Thymus (tissue), 11 donors: ENCODE measurements at regions not wholly inside any gene's neighbourhood (a gene's known extent, or its start where the extent isn't known, plus 50 kb on each side); places are given as distances from the start of the nearest gene placed in this dataset.

Experiments
- DNase-seq, 9 donors: peaks; one replicate each; pipeline ENCODE4 v3.0.0-alpha.2; 2013; ENCODE audit warnings: low spot score in 9 of 9, low read depth in 6 of 9, missing footprints in 1 of 9
- H3K27ac ChIP-seq, 2 donors: one replicate each; pipeline ENCODE4 v1.5.1; 2013; ENCODE audit warnings: control low read depth in 1 of 2, low read depth in 1 of 2, low read length in 1 of 2, mild to moderate bottlenecking in 1 of 2, moderate library complexity in 1 of 2
- H3K27me3 ChIP-seq, 2 donors: one replicate each; pipeline ENCODE4 v1.5.1; 2013; ENCODE audit warnings: low read length in 1 of 2; ENCODE audit not compliant: control insufficient read depth in 2 of 2, insufficient read depth in 1 of 2
- H3K36me3 ChIP-seq, 2 donors: one replicate each; pipeline ENCODE4 v1.5.1; 2013; ENCODE audit warnings: low read length in 1 of 2, mild to moderate bottlenecking in 1 of 2, moderate library complexity in 1 of 2; ENCODE audit not compliant: control insufficient read depth in 2 of 2, insufficient read depth in 2 of 2
- H3K4me1 ChIP-seq, 2 donors: one replicate each; pipeline ENCODE4 v1.5.1; 2013; ENCODE audit warnings: low read length in 2 of 2; ENCODE audit not compliant: control insufficient read depth in 2 of 2, insufficient read depth in 2 of 2
- H3K4me3 ChIP-seq, 2 donors: one replicate each; pipeline ENCODE4 v1.5.1; 2013; ENCODE audit warnings: low read length in 2 of 2, control low read depth in 1 of 2, mild to moderate bottlenecking in 1 of 2
- H3K9me3 ChIP-seq, 2 donors: one replicate each; pipeline ENCODE4 v1.5.1; 2013; ENCODE audit warnings: low read length in 1 of 2, mild to moderate bottlenecking in 1 of 2; ENCODE audit not compliant: control insufficient read depth in 2 of 2, insufficient read depth in 1 of 2
- WGBS: extraction: QIAGEN DNeasy Blood & Tissue Kit; methylation state at CpG from one replicate; pipeline ENCODE4 v1.1.7; 2013; 5-methylcytosine and 5-hydroxymethylcytosine counted together
- donor health status: healthy.

- H3K27ac ChIP-seq, result no peak overlapping the region
- H3K4me1 ChIP-seq, result no peaks in the 10 kb centered on the region
- no peaks in the 10 kb centered on the region for H3K27me3 ChIP-seq
- 40% methylated on average over 3 of the region's 3 CpGs for WGBS
- no peaks in the 10 kb centered on the region for H3K36me3 ChIP-seq
- DNase-seq, result no peak
- H3K9me3 ChIP-seq, result no peaks in the 10 kb centered on the region
- H3K4me3 ChIP-seq, result no peak overlapping the region
Measured at GRCh38 chr9:19624519-19624918, 164.3 kb downstream of the SLC24A2 start.

GRCh38 chr9:19623941-19624340 is 164.9 kb downstream of the SLC24A2 start:
- H3K9me3 ChIP-seq, result no peaks in the 10 kb centered on the region
- no peaks in the 10 kb centered on the region for H3K36me3 ChIP-seq
- H3K4me1 ChIP-seq, result no peaks in the 10 kb centered on the region
- no peak overlapping the region for H3K27ac ChIP-seq
- WGBS, result 77% methylated on average over 4 of the region's 4 CpGs
- H3K27me3 ChIP-seq, result no peaks in the 10 kb centered on the region
- H3K4me3 ChIP-seq, result no peak overlapping the region
- no peak for DNase-seq

GRCh38 chr9:19620326-19620725 is 168.5 kb downstream of the SLC24A2 start:
- Histone ChIP-seq H3K4me3 (no peak overlapping the region), H3K9me3 (no peaks in the 10 kb centered on the region), H3K36me3 (no peaks in the 10 kb centered on the region), H3K27ac (no peak overlapping the region), H3K4me1 (no peaks in the 10 kb centered on the region), H3K27me3 (no peaks in the 10 kb centered on the region)
- DNase-seq, result no peak
- WGBS, result 45% methylated on average over 4 of the region's 4 CpGs

- no peak for DNase-seq
- no peak overlapping the region for H3K27ac ChIP-seq
- no peaks in the 10 kb centered on the region for H3K9me3 ChIP-seq
- no peaks in the 10 kb centered on the region for H3K4me1 ChIP-seq
- H3K27me3 ChIP-seq, result no peaks in the 10 kb centered on the region
- WGBS, result 88% methylated on average over 7 of the region's 7 CpGs
- H3K36me3 ChIP-seq, result no peaks in the 10 kb centered on the region
- no peak overlapping the region for H3K4me3 ChIP-seq
Measured at GRCh38 chr9:19619221-19619620, 169.6 kb downstream of the SLC24A2 start.

- no peak overlapping the region for H3K4me3 ChIP-seq
- no peaks in the 10 kb centered on the region for H3K27me3 ChIP-seq
- no peaks in the 10 kb centered on the region for H3K4me1 ChIP-seq
- H3K36me3 ChIP-seq, result no peaks in the 10 kb centered on the region
- H3K9me3 ChIP-seq, result no peaks in the 10 kb centered on the region
- DNase-seq, result no peak
- 90% methylated on average over 2 of the region's 2 CpGs for WGBS
- H3K27ac ChIP-seq, result no peak overlapping the region
Measured at GRCh38 chr9:19618816-19619215, 170.0 kb downstream of the SLC24A2 start.

GRCh38 chr9:19615036-19615624 is 173.7 kb downstream of the SLC24A2 start:
- Histone ChIP-seq H3K9me3 (no peaks in the 10 kb centered on the region), H3K36me3 (no peaks in the 10 kb centered on the region), H3K27ac (no peak overlapping the region), H3K4me1 (no peaks in the 10 kb centered on the region), H3K4me3 (no peak overlapping the region), H3K27me3 (no peaks in the 10 kb centered on the region)
- DNase-seq, result no peak
- WGBS, result 95% methylated on average over 6 of the region's 6 CpGs

GRCh38 chr9:19614294-19614693 is 174.5 kb downstream of the SLC24A2 start:
- DNase-seq, result no peak
- Histone ChIP-seq H3K27me3 (no peaks in the 10 kb centered on the region), H3K9me3 (no peaks in the 10 kb centered on the region), H3K27ac (no peak overlapping the region), H3K4me3 (no peak overlapping the region), H3K36me3 (no peaks in the 10 kb centered on the region), H3K4me1 (no peaks in the 10 kb centered on the region)

GRCh38 chr9:19600538-19600937 is 188.3 kb downstream of the SLC24A2 start:
- 96% methylated on average over 2 of the region's 2 CpGs for WGBS

GRCh38 chr9:19598722-19599121 is 189.9 kb downstream of the ACER2 start:
- no peak for DNase-seq
- 99% methylated on average over 2 of the region's 2 CpGs for WGBS
- H3K27me3 ChIP-seq, result no peaks in the 10 kb centered on the region
- H3K27ac ChIP-seq, result no peak overlapping the region
- no peaks in the 10 kb centered on the region for H3K9me3 ChIP-seq
- H3K4me3 ChIP-seq, result no peak overlapping the region
- H3K36me3 ChIP-seq, result no peaks in the 10 kb centered on the region
- no peaks in the 10 kb centered on the region for H3K4me1 ChIP-seq

More at GRCh38 chr9:19600538-19600937, 188.3 kb downstream of the SLC24A2 start:
- no peaks in the 10 kb centered on the region for H3K27me3 ChIP-seq
- no peaks in the 10 kb centered on the region for H3K36me3 ChIP-seq
- DNase-seq, result no peak
- H3K4me1 ChIP-seq, result no peaks in the 10 kb centered on the region
- no peaks in the 10 kb centered on the region for H3K9me3 ChIP-seq
- H3K4me3 ChIP-seq, result no peak overlapping the region
- no peak overlapping the region for H3K27ac ChIP-seq

- no peaks in the 10 kb centered on the region for H3K36me3 ChIP-seq
- 93% methylated on average over 4 of the region's 4 CpGs for WGBS
- no peak overlapping the region for H3K4me3 ChIP-seq
- H3K4me1 ChIP-seq, result no peaks in the 10 kb centered on the region
- no peaks in the 10 kb centered on the region for H3K9me3 ChIP-seq
- no peak for DNase-seq
- H3K27me3 ChIP-seq, result no peaks in the 10 kb centered on the region
- H3K27ac ChIP-seq, result no peak overlapping the region
Measured at GRCh38 chr9:19597176-19597575, 188.4 kb downstream of the ACER2 start.
